HepG2 (cell line): ENCODE measurements at regions not wholly inside any gene's neighbourhood (a gene's known extent, or its start where the extent isn't known, plus 50 kb on each side); places are given as distances from the start of the nearest gene placed in this dataset.

ENCODE experiments used
- ATAC-seq: fragments of 200-7000 bp; cut with Tn5 transposase; 3 replicates; pipeline ENCODE4 v1.9.1; 2020; ENCODE audit warnings: mild to moderate bottlenecking, moderate library complexity
- BruUV-seq: library from RNA; stranded (reverse); fragments of 400-500 nt; replicated peaks from 2 replicates; lab custom pipeline; 2021; lab: Mats Ljungman, UMichigan
- CTCF ChIA-PET: fragments of 300-600 bp; formaldehyde crosslinking; extraction: SDS; loops from one replicate; lab custom pipeline; 2021; ENCODE audit warnings: low total read pairs, inconsistent platforms, low intra/inter-chr PET ratio; lab: Yijun Ruan, JAX
- POLR2A ChIA-PET: fragments of 350-600 bp; sonication (Branson Sonifier 250); formaldehyde crosslinking; loops from one replicate; lab custom pipeline; 2020; ENCODE audit warnings: antibody characterized with exemption, inconsistent platforms; lab: Yijun Ruan, JAX
- DNase-seq: peaks from one replicate; pipeline ENCODE4 v3.0.0-alpha.2; 2015; ENCODE audit warnings: low spot score
- FAIRE-seq: peaks from 3 replicates; lab custom pipeline; 2011; peaks lifted over from hg19 to GRCh38; lab: Jason Lieb, UNC
- H2AFZ ChIP-seq: one replicate; pipeline ENCODE4 v1.6.1; 2011; ENCODE audit warnings: low read length, inconsistent platforms
- H3K27ac ChIP-seq: fragments of 300-600 bp; 3 replicates; pipeline ENCODE4 v1.8.0; 2011; ENCODE audit warnings: mixed run types, mild to moderate bottlenecking, mixed read lengths, low read length, inconsistent platforms; ENCODE audit not compliant: insufficient read depth; ENCODE audit errors: extremely low read length
- H3K27me3 ChIP-seq, 2 experiments: fragments of 200-600 bp in 1 of 2; 2 replicates in 1 of 2; 3 replicates in 1 of 2; pipeline versions ENCODE4 v1.6.0 to v1.8.0; 2011; ENCODE audit warnings: low read length in 2 of 2, mild to moderate bottlenecking in 2 of 2, moderate library complexity in 2 of 2, inconsistent platforms in 1 of 2; ENCODE audit not compliant: insufficient read depth in 2 of 2, control insufficient read depth in 1 of 2
- H3K36me3 ChIP-seq, 2 experiments: fragments of 200-600 bp in 1 of 2; replicated peaks in 1 of 2; 2 replicates in 1 of 2; 3 replicates in 1 of 2; pipeline versions ENCODE4 v1.5.1 to v1.8.0; 2011; ENCODE audit warnings: low read length in 2 of 2, inconsistent platforms in 1 of 2; ENCODE audit not compliant: insufficient read depth in 2 of 2, control insufficient read depth in 1 of 2
- H3K4me1 ChIP-seq: 2 replicates; pipeline ENCODE4 v1.5.1; 2012; ENCODE audit warnings: low read length, inconsistent platforms; ENCODE audit not compliant: insufficient read depth
- H3K4me2 ChIP-seq: 2 replicates; pipeline ENCODE4 v1.6.0; 2011; ENCODE audit warnings: low read depth, low read length, inconsistent platforms
- H3K4me3 ChIP-seq, 3 experiments: fragments of 200-600 bp in 1 of 3; sonication (generic), shearing (Covaris generic) in 1 of 3; replicated peaks in 1 of 3; 2 replicates each; pipeline ENCODE4 v1.5.1; 2011 to 2016; ENCODE audit warnings: low read length in 3 of 3, inconsistent platforms in 2 of 3, low read depth in 2 of 3, mild to moderate bottlenecking in 2 of 3, control low read depth in 1 of 3, mixed read lengths in 1 of 3; ENCODE audit not compliant: insufficient read depth in 1 of 3
- H3K79me2 ChIP-seq: one replicate; pipeline ENCODE4 v1.6.1; 2011; ENCODE audit warnings: low read length, inconsistent platforms; ENCODE audit not compliant: insufficient read depth
- H3K9ac ChIP-seq: 2 replicates; pipeline ENCODE4 v1.6.0; 2011; ENCODE audit warnings: mild to moderate bottlenecking, low read depth, low read length, inconsistent platforms; ENCODE audit not compliant: insufficient read depth
- H3K9me3 ChIP-seq: 2 replicates; pipeline ENCODE4 v1.5.1; 2012; ENCODE audit warnings: mild to moderate bottlenecking, low read length
- H4K20me1 ChIP-seq: 2 replicates; pipeline ENCODE4 v1.6.0; 2011; ENCODE audit warnings: inconsistent platforms, mild to moderate bottlenecking, low read length, moderate library complexity; ENCODE audit not compliant: insufficient read depth
- ADNP ChIP-seq: sonication (generic); formaldehyde crosslinking; IDR thresholded peaks from 2 replicates; pipeline ENCODE4 v1.4.0; 2020; ENCODE audit warnings: missing genetic modification reagents
- CERS6 ChIP-seq: sonication (generic); formaldehyde crosslinking; IDR thresholded peaks from 2 replicates; pipeline ENCODE4 v1.5.0; 2020; ENCODE audit warnings: missing genetic modification reagents
- FOXA1 ChIP-seq, 2 experiments: fragments of 450-650 bp in 1 of 2; sonication (generic) in 1 of 2; formaldehyde crosslinking in 1 of 2; IDR thresholded peaks; 2 replicates each; pipeline versions ENCODE4 v1.4.0 to v1.6.1; 2016 to 2020; ENCODE audit warnings: missing genetic modification reagents in 1 of 2
- HMGA1 ChIP-seq: sonication (generic); formaldehyde crosslinking; conservative IDR thresholded peaks from 2 replicates; pipeline ENCODE4 v1.4.0; 2020; ENCODE audit warnings: missing genetic modification reagents
- IRF9 ChIP-seq: sonication (generic); formaldehyde crosslinking; IDR thresholded peaks from 2 replicates; pipeline ENCODE4 v1.8.0; 2022; ENCODE audit warnings: missing genetic modification reagents, mild to moderate bottlenecking, borderline replicate concordance
- KDM5B ChIP-seq: sonication (generic); formaldehyde crosslinking; IDR thresholded peaks from 2 replicates; pipeline ENCODE4 v1.4.0; 2020; ENCODE audit warnings: missing genetic modification reagents, mild to moderate bottlenecking, borderline replicate concordance
- MEF2D ChIP-seq: sonication (generic); formaldehyde crosslinking; IDR thresholded peaks from 2 replicates; pipeline ENCODE4 v1.5.1; 2020; ENCODE audit warnings: mild to moderate bottlenecking, missing genetic modification reagents
- RXRA ChIP-seq: sonication (generic); formaldehyde crosslinking; IDR thresholded peaks from 2 replicates; pipeline ENCODE4 v1.5.1; 2020; ENCODE audit warnings: missing genetic modification reagents
- TBX3 ChIP-seq: fragments of 450-650 bp; IDR thresholded peaks from 2 replicates; pipeline ENCODE4 v1.6.1; 2017; ENCODE audit warnings: antibody characterized with exemption, mild to moderate bottlenecking, inconsistent platforms, borderline replicate concordance
- ZKSCAN1 ChIP-seq: fragments of 150-350 bp; IDR thresholded peaks from 2 replicates; pipeline ENCODE4 v1.6.1; 2014; ENCODE audit warnings: low read length
- ZKSCAN8 ChIP-seq: IDR thresholded peaks from 2 replicates; pipeline ENCODE4 v1.6.1; 2016; ENCODE audit warnings: borderline replicate concordance, missing genetic modification reagents, missing compliant biosample characterization
- ZNF138 ChIP-seq: sonication (generic); formaldehyde crosslinking; IDR thresholded peaks from 2 replicates; pipeline ENCODE4 v1.5.0; 2020; ENCODE audit warnings: mild to moderate bottlenecking, low read depth, missing genetic modification reagents
- ZNF337 ChIP-seq: sonication (generic); formaldehyde crosslinking; IDR thresholded peaks from 2 replicates; pipeline ENCODE4 v1.5.1; 2020; ENCODE audit warnings: missing genetic modification reagents, low read depth, mild to moderate bottlenecking, borderline replicate concordance
- ZNF564 ChIP-seq: sonication (generic); formaldehyde crosslinking; IDR thresholded peaks from 2 replicates; pipeline ENCODE4 v1.8.1; 2023; ENCODE audit warnings: mild to moderate bottlenecking, missing genetic modification reagents
- ZSCAN25 ChIP-seq: sonication (generic); formaldehyde crosslinking; IDR thresholded peaks from 2 replicates; pipeline ENCODE4 v1.8.0; 2022; ENCODE audit warnings: mild to moderate bottlenecking, missing genetic modification reagents
- WGBS: methylation state at CpG from one replicate; pipeline ENCODE4 v1.1.6; 2017; ENCODE audit warnings: low lambda C conversion rate; 5-methylcytosine and 5-hydroxymethylcytosine counted together
- in situ Hi-C: cut with HindIII; loops from 2 replicates; pipeline ENCODE4 v1.10.0; 2017; ENCODE audit warnings: low pct_unique_long_range_greater_than_20kb; ENCODE audit not compliant: extremely low pct_ligation_motif_present
- intact Hi-C: fragments of 100-400 bp; cut with micrococcal nuclease; formaldehyde crosslinking; loops from one replicate; pipeline ENCODE4 v1.10.0; 2022; ENCODE audit not compliant: unreplicated experiment
- TF ChIP-seq, protein P1 (sequence below): IDR thresholded peaks from 2 replicates; pipeline ENCODE4 v1.6.1; 2018; ENCODE audit warnings: missing genetic modification reagents
- TF ChIP-seq, protein P2 (sequence below): IDR thresholded peaks from 2 replicates; pipeline ENCODE4 v1.6.1; 2016; ENCODE audit warnings: low read depth, control low read depth
- TF ChIP-seq, protein P3 (sequence below): IDR thresholded peaks from 2 replicates; pipeline ENCODE4 v1.6.1; 2016; ENCODE audit warnings: mild to moderate bottlenecking

GRCh38 chr5:118692811-118693342 is 295.5 kb downstream of the DTWD2 start:
- Histone ChIP-seq H3K4me2 (no peak overlapping the region), H3K27ac (no peak overlapping the region), H3K79me2 (no peaks in the 10 kb centered on the region), H3K27me3 (no peaks in the 10 kb centered on the region), H3K9ac (no peak overlapping the region), H4K20me1 (no peaks in the 10 kb centered on the region), H3K4me1 (no peaks in the 10 kb centered on the region), H3K4me3 (no peak overlapping the region), H3K36me3 (no peaks in the 10 kb centered on the region), H2AFZ (no peak overlapping the region), H3K9me3 (no peaks in the 10 kb centered on the region)
- ChIA-PET POLR2A (no interaction called here), CTCF (no interaction called here)
- FAIRE-seq (no peak), DNase-seq (no peak), ATAC-seq (no peak)
- intact Hi-C loops (no loop called here), in situ Hi-C loops (no loop called here)
- WGBS = 38% methylated on average over 3 of the region's 4 CpGs
- TF ChIP-seq, protein P1, sequence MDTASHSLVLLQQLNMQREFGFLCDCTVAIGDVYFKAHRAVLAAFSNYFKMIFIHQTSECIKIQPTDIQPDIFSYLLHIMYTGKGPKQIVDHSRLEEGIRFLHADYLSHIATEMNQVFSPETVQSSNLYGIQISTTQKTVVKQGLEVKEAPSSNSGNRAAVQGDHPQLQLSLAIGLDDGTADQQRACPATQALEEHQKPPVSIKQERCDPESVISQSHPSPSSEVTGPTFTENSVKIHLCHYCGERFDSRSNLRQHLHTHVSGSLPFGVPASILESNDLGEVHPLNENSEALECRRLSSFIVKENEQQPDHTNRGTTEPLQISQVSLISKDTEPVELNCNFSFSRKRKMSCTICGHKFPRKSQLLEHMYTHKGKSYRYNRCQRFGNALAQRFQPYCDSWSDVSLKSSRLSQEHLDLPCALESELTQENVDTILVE (CRISPR knock-in tag) = no peak
- TF ChIP-seq RXRA (CRISPR knock-in tag) (no peak), ZKSCAN8 (CRISPR knock-in tag) (no peak), KDM5B (no peak), ZNF138 (CRISPR knock-in tag) (no peak), TBX3 (no peak), MEF2D (CRISPR knock-in tag) (no peak), IRF9 (no peak), HMGA1 (CRISPR knock-in tag) (no peak), CERS6 (CRISPR knock-in tag) (no peak), ZNF564 (no peak), ZNF337 (CRISPR knock-in tag) (no peak), ZSCAN25 (CRISPR knock-in tag) (no peak), ZKSCAN1 (no peak), FOXA1 (IDR thresholded peaks at IDR 0.05) (no peak), FOXA1 (CRISPR knock-in tag; IDR thresholded peaks at IDR 0.05) (no peak), ADNP (CRISPR knock-in tag) (no peak)
- TF ChIP-seq, protein P2, sequence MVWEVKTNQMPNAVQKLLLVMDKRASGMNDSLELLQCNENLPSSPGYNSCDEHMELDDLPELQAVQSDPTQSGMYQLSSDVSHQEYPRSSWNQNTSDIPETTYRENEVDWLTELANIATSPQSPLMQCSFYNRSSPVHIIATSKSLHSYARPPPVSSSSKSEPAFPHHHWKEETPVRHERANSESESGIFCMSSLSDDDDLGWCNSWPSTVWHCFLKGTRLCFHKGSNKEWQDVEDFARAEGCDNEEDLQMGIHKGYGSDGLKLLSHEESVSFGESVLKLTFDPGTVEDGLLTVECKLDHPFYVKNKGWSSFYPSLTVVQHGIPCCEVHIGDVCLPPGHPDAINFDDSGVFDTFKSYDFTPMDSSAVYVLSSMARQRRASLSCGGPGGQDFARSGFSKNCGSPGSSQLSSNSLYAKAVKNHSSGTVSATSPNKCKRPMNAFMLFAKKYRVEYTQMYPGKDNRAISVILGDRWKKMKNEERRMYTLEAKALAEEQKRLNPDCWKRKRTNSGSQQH = no peak
- TF ChIP-seq, protein P3, sequence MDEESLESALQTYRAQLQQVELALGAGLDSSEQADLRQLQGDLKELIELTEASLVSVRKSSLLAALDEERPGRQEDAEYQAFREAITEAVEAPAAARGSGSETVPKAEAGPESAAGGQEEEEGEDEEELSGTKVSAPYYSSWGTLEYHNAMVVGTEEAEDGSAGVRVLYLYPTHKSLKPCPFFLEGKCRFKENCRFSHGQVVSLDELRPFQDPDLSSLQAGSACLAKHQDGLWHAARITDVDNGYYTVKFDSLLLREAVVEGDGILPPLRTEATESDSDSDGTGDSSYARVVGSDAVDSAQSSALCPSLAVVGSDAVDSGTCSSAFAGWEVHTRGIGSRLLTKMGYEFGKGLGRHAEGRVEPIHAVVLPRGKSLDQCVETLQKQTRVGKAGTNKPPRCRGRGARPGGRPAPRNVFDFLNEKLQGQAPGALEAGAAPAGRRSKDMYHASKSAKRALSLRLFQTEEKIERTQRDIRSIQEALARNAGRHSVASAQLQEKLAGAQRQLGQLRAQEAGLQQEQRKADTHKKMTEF (CRISPR knock-in tag) = no peak
- no TSS peak for BruUV-seq
